Ovary (tissue), 3 donors: ENCODE measurements at regions not wholly inside any gene's neighbourhood (a gene's known extent, or its start where the extent isn't known, plus 50 kb on each side); places are given as distances from the start of the nearest gene placed in this dataset.

Experiments
- CTCF ChIP-seq, 3 donors: fragments of 450-650 bp in 2 of 3; fragments of 200-600 bp in 1 of 3; IDR thresholded peaks; one replicate each; pipeline versions ENCODE4 v1.5.1 to v1.8.0; 2016 to 2022; ENCODE audit warnings: antibody characterized with exemption in 3 of 3, mild to moderate bottlenecking in 1 of 3
- POLR2A ChIP-seq: fragments of 450-650 bp; IDR thresholded peaks from one replicate; pipeline ENCODE4 v1.6.1; 2017; ENCODE audit warnings: antibody characterized with exemption, mild to moderate bottlenecking, moderate library complexity
- donor health status: DM: no; HTN: no; CAD: no.

GRCh38 chr2:6602471-6602870, 263.2 kb downstream of the CMPK2 start:
- TF ChIP-seq CTCF (IDR thresholded peaks at IDR 0.05) (no peak), POLR2A (no peak)
